ENCODE measurements at regions not wholly inside any gene's neighbourhood (a gene's known extent, or its start where the extent isn't known, plus 50 kb on each side); places are given as distances from the start of the nearest gene placed in this dataset.

- H2AFZ ChIP-seq (ENCODE audit: low read depth): no peak overlapping the region
- no peaks in the 10 kb centered on the region for H3F3A ChIP-seq (replicated peaks; ENCODE audit: insufficient read depth)
- H3K4me2 ChIP-seq: peak overlapping the region; percentile 16; the same call in 1 of the 2 replicates
- no peaks in the 10 kb centered on the region for H3K79me2 ChIP-seq (ENCODE audit: insufficient read depth)
- no peaks in the 10 kb centered on the region for H3K9me3 ChIP-seq
- ChIA-PET POLR2A (no interaction called here), CTCF (interaction anchor here (1.1 to 2.7 kb wide), 2 partner anchors 17 to 34 kb away, joined by 5 to 11 read pairs; no protein-coding TSS in a partner anchor)
- H4K20me1 ChIP-seq (ENCODE audit: insufficient read depth): no peaks in the 10 kb centered on the region
- no peak overlapping the region for H3K9ac ChIP-seq
- H3K4me1 ChIP-seq (ENCODE audit: control insufficient read depth in 1 of 2, insufficient read depth in 2 of 2, low read depth in 1 of 2, low read length in 1 of 2): peaks cover 0 to 5% of the 10 kb centered on the region in 2 experiments; a peak in 1 of 4 replicates
- no peaks in the 10 kb centered on the region for H3K36me3 ChIP-seq (replicated peaks in 1 of 2; ENCODE audit: control insufficient read depth in 1 of 2, insufficient read depth in 2 of 2, low read length in 1 of 2)
- whole genome bisulfite sequencing (ENCODE audit: low lambda C conversion rate): 78% methylated on average over 11 of the region's 11 CpGs
- H3K27ac ChIP-seq (ENCODE audit: low read depth in 2 of 2, low read length in 1 of 2): no peak overlapping the region
- no peaks in the 10 kb centered on the region for H3K9me2 ChIP-seq
- no peaks in the 10 kb centered on the region for H3K27me3 ChIP-seq (ENCODE audit: insufficient read depth)
- TF ChIP-seq GABPA (IDR thresholded peaks at IDR 0.05; ENCODE audit: low read depth) (no peak), GATA2 (CRISPR knock-in tag; IDR thresholded peaks at IDR 0.05) (no peak), USF1 (IDR thresholded peaks at IDR 0.05; ENCODE audit: borderline replicate concordance, low read depth) (no peak), FOSL2 (IDR thresholded peaks at IDR 0.05; ENCODE audit: borderline replicate concordance, low read depth) (no peak), POLR2AphosphoS5 (IDR thresholded peaks at IDR 0.05; ENCODE audit: low read depth, low read length) (no peak), TEAD4 (IDR thresholded peaks at IDR 0.05; ENCODE audit: borderline replicate concordance, insufficient read depth) (no peak)
- no peak for DNase-seq
- H3K4me3 ChIP-seq (ENCODE audit: low read depth in 2 of 2, low read length in 1 of 2): no peak overlapping the region
Observed at GRCh38 chr9:84139296-84140070, 158.9 kb downstream of the RMI1 start.

- CTCF ChIA-PET: interaction anchor here (2.8 kb wide), 1 partner anchor 32 kb away, joined by 9 read pairs; no protein-coding TSS in a partner anchor
- 76% methylated on average over 33 of the region's 41 CpGs for WGBS (ENCODE audit: low lambda C conversion rate)
Observed at GRCh38 chr9:84140535-84141101, 160.0 kb downstream of the RMI1 start.

More at GRCh38 chr9:84140535-84141101, 160.0 kb downstream of the RMI1 start:
- no peaks in the 10 kb centered on the region for H3K9me2 ChIP-seq
- no peak overlapping the region for H3K9ac ChIP-seq
- peaks cover 0 to 5% of the 10 kb centered on the region in 2 experiments; a peak in 1 of 4 replicates for H3K4me1 ChIP-seq (ENCODE audit: control insufficient read depth in 1 of 2, insufficient read depth in 2 of 2, low read depth in 1 of 2, low read length in 1 of 2)
- no peaks in the 10 kb centered on the region for H4K20me1 ChIP-seq (ENCODE audit: insufficient read depth)
- H3K9me3 ChIP-seq: no peaks in the 10 kb centered on the region
- H3F3A ChIP-seq (replicated peaks; ENCODE audit: insufficient read depth): no peaks in the 10 kb centered on the region
- DNase-seq: no peak
- no peaks in the 10 kb centered on the region for H3K36me3 ChIP-seq (replicated peaks in 1 of 2; ENCODE audit: control insufficient read depth in 1 of 2, insufficient read depth in 2 of 2, low read length in 1 of 2)
- no peak overlapping the region for H3K4me2 ChIP-seq
- H2AFZ ChIP-seq (ENCODE audit: low read depth): no peak overlapping the region
- POLR2A ChIA-PET: no interaction called here
- TF ChIP-seq RXRA (IDR thresholded peaks at IDR 0.05; ENCODE audit: borderline replicate concordance, low read depth) (no peak), GATA2 (CRISPR knock-in tag; IDR thresholded peaks at IDR 0.05) (no peak), TAF1 (IDR thresholded peaks at IDR 0.05; ENCODE audit: borderline replicate concordance, low read depth, low read length) (no peak), CHD2 (IDR thresholded peaks at IDR 0.05; ENCODE audit: low read length, partially characterized antibody) (no peak), JUND (IDR thresholded peaks at IDR 0.05) (no peak), MAX (IDR thresholded peaks at IDR 0.05; ENCODE audit: low read depth) (no peak), EZH2phosphoT487 (IDR thresholded peaks at IDR 0.05; ENCODE audit: borderline replicate concordance, low read depth) (no peak), POLR2AphosphoS5 (IDR thresholded peaks at IDR 0.05; ENCODE audit: low read depth, low read length) (no peak), FOXM1 (IDR thresholded peaks at IDR 0.05; ENCODE audit: low read depth) (no peak)
- no peaks in the 10 kb centered on the region for H3K27me3 ChIP-seq (ENCODE audit: insufficient read depth)
- no peak overlapping the region for H3K4me3 ChIP-seq (ENCODE audit: low read depth in 2 of 2, low read length in 1 of 2)
- H3K27ac ChIP-seq (ENCODE audit: low read depth in 2 of 2, low read length in 1 of 2): no peak overlapping the region
- no peaks in the 10 kb centered on the region for H3K79me2 ChIP-seq (ENCODE audit: insufficient read depth)

All from SK-N-SH (cell line).